ENCODE measurements at regions not wholly inside any gene's neighbourhood (a gene's known extent, or its start where the extent isn't known, plus 50 kb on each side); places are given as distances from the start of the nearest gene placed in this dataset.

- Histone ChIP-seq H3K4me3 (ENCODE audit: insufficient read depth in 1 of 2, low read depth in 1 of 2, low read length in 2 of 2) (no peak overlapping the region), H3K14ac (ENCODE audit: low read length in 2 of 2) (no peak overlapping the region), H3K4me1 (ENCODE audit: control insufficient read depth, insufficient read depth, low read depth, low read length) (no peaks in the 10 kb centered on the region), H4K91ac (ENCODE audit: low read length) (no peak overlapping the region), H2BK120ac (ENCODE audit: low read depth, low read length) (no peak overlapping the region), H3K23ac (ENCODE audit: low read length in 2 of 2) (no peak overlapping the region), H3K4ac (ENCODE audit: low read depth in 1 of 2, low read length in 2 of 2) (no peak overlapping the region), H2BK5ac (ENCODE audit: low read depth, low read length, poor library complexity, severe bottlenecking) (no peak overlapping the region), H2BK12ac (ENCODE audit: low read length in 2 of 2) (no peak overlapping the region), H3K9ac (ENCODE audit: low read length) (no peak overlapping the region), H3K79me1 (replicated peaks; ENCODE audit: low read length, poor library complexity, severe bottlenecking) (no peaks in the 10 kb centered on the region), H2BK15ac (ENCODE audit: low read depth, poor library complexity, severe bottlenecking) (no peak overlapping the region), H3K27ac (ENCODE audit: low read length, poor library complexity, severe bottlenecking) (no peak overlapping the region), H3K9me3 (ENCODE audit: control insufficient read depth, low read length) (no peaks in the 10 kb centered on the region), H3K36me3 (ENCODE audit: control insufficient read depth in 1 of 2, insufficient read depth in 2 of 2, low read depth in 1 of 2, low read length in 2 of 2) (no peaks in the 10 kb centered on the region), H4K8ac (ENCODE audit: low read length) (no peak overlapping the region), H2AFZ (ENCODE audit: low read depth, low read length) (no peak overlapping the region), H3K27me3 (ENCODE audit: control insufficient read depth in 1 of 2, insufficient read depth in 1 of 2, low read length in 2 of 2) (no peaks in the 10 kb centered on the region), H3K4me2 (ENCODE audit: low read length, poor library complexity, severe bottlenecking) (no peak overlapping the region), H2AK5ac (ENCODE audit: low read length, severe bottlenecking) (no peak overlapping the region), H3K18ac (ENCODE audit: low read depth in 1 of 2, low read length in 2 of 2) (no peak overlapping the region)
- WGBS: 72% methylated on average over 5 of the region's 5 CpGs
- DNase-seq: no peak
These were observed 327.6 kb upstream of the ZEB2 start for GRCh38 chr2:144847347-144848080.

GRCh38 chr2:144836635-144837350 is 316.9 kb upstream of the ZEB2 start:
- H3K36me3 ChIP-seq (ENCODE audit: control insufficient read depth in 1 of 2, insufficient read depth in 2 of 2, low read depth in 1 of 2, low read length in 2 of 2): no peaks in the 10 kb centered on the region
- H3K23ac ChIP-seq (ENCODE audit: low read length in 2 of 2): no peak overlapping the region
- H2BK5ac ChIP-seq (ENCODE audit: low read depth, low read length, poor library complexity, severe bottlenecking): no peak overlapping the region
- H3K4me1 ChIP-seq (ENCODE audit: control insufficient read depth, insufficient read depth, low read depth, low read length): peaks cover 3% of the 10 kb centered on the region
- H2BK15ac ChIP-seq (ENCODE audit: low read depth, poor library complexity, severe bottlenecking): no peak overlapping the region
- no peak overlapping the region for H4K91ac ChIP-seq (ENCODE audit: low read length)
- no peak overlapping the region for H3K4me2 ChIP-seq (ENCODE audit: low read length, poor library complexity, severe bottlenecking)
- no peak overlapping the region for H3K27ac ChIP-seq (ENCODE audit: low read length, poor library complexity, severe bottlenecking)
- peak; percentile 25 for DNase-seq
- H2BK120ac ChIP-seq (ENCODE audit: low read depth, low read length): no peak overlapping the region
- peak overlapping the region; percentile 58 for H3K9ac ChIP-seq (ENCODE audit: low read length)
- no peaks in the 10 kb centered on the region for H3K9me3 ChIP-seq (ENCODE audit: control insufficient read depth, low read length)
- H3K27me3 ChIP-seq (ENCODE audit: control insufficient read depth in 1 of 2, insufficient read depth in 1 of 2, low read length in 2 of 2): no peaks in the 10 kb centered on the region
- no peak overlapping the region for H3K14ac ChIP-seq (ENCODE audit: low read length in 2 of 2)
- H4K8ac ChIP-seq (ENCODE audit: low read length): no peak overlapping the region
- no peak overlapping the region for H2AK5ac ChIP-seq (ENCODE audit: low read length, severe bottlenecking)
- H3K4me3 ChIP-seq (ENCODE audit: insufficient read depth in 1 of 2, low read depth in 1 of 2, low read length in 2 of 2): peak overlapping the region in 1 of 2 experiments; percentile 63
- H2AFZ ChIP-seq (ENCODE audit: low read depth, low read length): no peak overlapping the region
- H3K18ac ChIP-seq (ENCODE audit: low read depth in 1 of 2, low read length in 2 of 2): peak overlapping the region; percentile 43 to 61
- H3K79me1 ChIP-seq (replicated peaks; ENCODE audit: low read length, poor library complexity, severe bottlenecking): no peaks in the 10 kb centered on the region
- WGBS: 82% methylated on average over 6 of the region's 7 CpGs
- H3K4ac ChIP-seq (ENCODE audit: low read depth in 1 of 2, low read length in 2 of 2): peak overlapping the region in 1 of 2 experiments; percentile 79
- H2BK12ac ChIP-seq (ENCODE audit: low read length in 2 of 2): peak overlapping the region in 1 of 2 experiments; percentile 42

- Histone ChIP-seq H2BK12ac (ENCODE audit: low read length in 2 of 2) (peak overlapping the region in 1 of 2 experiments; percentile 81), H3K27ac (ENCODE audit: low read length, poor library complexity, severe bottlenecking) (no peak overlapping the region), H3K4me3 (ENCODE audit: insufficient read depth in 1 of 2, low read depth in 1 of 2, low read length in 2 of 2) (no peak overlapping the region), H3K9ac (ENCODE audit: low read length) (peak overlapping the region; percentile 70), H3K4ac (ENCODE audit: low read depth in 1 of 2, low read length in 2 of 2) (peak overlapping the region in 1 of 2 experiments; percentile 85), H3K4me2 (ENCODE audit: low read length, poor library complexity, severe bottlenecking) (peak overlapping the region; percentile 51), H2BK5ac (ENCODE audit: low read depth, low read length, poor library complexity, severe bottlenecking) (no peak overlapping the region), H3K27me3 (ENCODE audit: control insufficient read depth in 1 of 2, insufficient read depth in 1 of 2, low read length in 2 of 2) (no peaks in the 10 kb centered on the region), H3K4me1 (ENCODE audit: control insufficient read depth, insufficient read depth, low read depth, low read length) (peaks cover 3% of the 10 kb centered on the region), H2AFZ (ENCODE audit: low read depth, low read length) (no peak overlapping the region), H4K91ac (ENCODE audit: low read length) (peak overlapping the region; percentile 2), H3K23ac (ENCODE audit: low read length in 2 of 2) (no peak overlapping the region), H2BK15ac (ENCODE audit: low read depth, poor library complexity, severe bottlenecking) (no peak overlapping the region), H3K9me3 (ENCODE audit: control insufficient read depth, low read length) (no peaks in the 10 kb centered on the region), H3K14ac (ENCODE audit: low read length in 2 of 2) (no peak overlapping the region), H4K8ac (ENCODE audit: low read length) (peak overlapping the region; percentile 79), H3K36me3 (ENCODE audit: control insufficient read depth in 1 of 2, insufficient read depth in 2 of 2, low read depth in 1 of 2, low read length in 2 of 2) (no peaks in the 10 kb centered on the region), H3K18ac (ENCODE audit: low read depth in 1 of 2, low read length in 2 of 2) (peak overlapping the region; percentile 23 to 71), H3K79me1 (replicated peaks; ENCODE audit: low read length, poor library complexity, severe bottlenecking) (no peaks in the 10 kb centered on the region), H2BK120ac (ENCODE audit: low read depth, low read length) (peak overlapping the region; percentile 27), H2AK5ac (ENCODE audit: low read length, severe bottlenecking) (no peak overlapping the region)
- 57% methylated on average over 3 of the region's 4 CpGs for WGBS
- DNase-seq: peak; percentile 56
These were observed 315.9 kb upstream of the ZEB2 start for GRCh38 chr2:144835634-144836350.
